ENCODE measurements at regions not wholly inside any gene's neighbourhood (a gene's known extent, or its start where the extent isn't known, plus 50 kb on each side); places are given as distances from the start of the nearest gene placed in this dataset.

- Histone ChIP-seq H3K36me3 (no peaks in the 10 kb centered on the region), H3K27ac (no peak overlapping the region), H3K27me3 (no peaks in the 10 kb centered on the region), H3K9ac (ENCODE audit: low read depth in 2 of 2, low read length in 2 of 2) (no peak overlapping the region), H3K4me3 (no peak overlapping the region), H3K4me1 (no peaks in the 10 kb centered on the region), H3K9me3 (no peaks in the 10 kb centered on the region)
- TF ChIP-seq, protein P1, sequence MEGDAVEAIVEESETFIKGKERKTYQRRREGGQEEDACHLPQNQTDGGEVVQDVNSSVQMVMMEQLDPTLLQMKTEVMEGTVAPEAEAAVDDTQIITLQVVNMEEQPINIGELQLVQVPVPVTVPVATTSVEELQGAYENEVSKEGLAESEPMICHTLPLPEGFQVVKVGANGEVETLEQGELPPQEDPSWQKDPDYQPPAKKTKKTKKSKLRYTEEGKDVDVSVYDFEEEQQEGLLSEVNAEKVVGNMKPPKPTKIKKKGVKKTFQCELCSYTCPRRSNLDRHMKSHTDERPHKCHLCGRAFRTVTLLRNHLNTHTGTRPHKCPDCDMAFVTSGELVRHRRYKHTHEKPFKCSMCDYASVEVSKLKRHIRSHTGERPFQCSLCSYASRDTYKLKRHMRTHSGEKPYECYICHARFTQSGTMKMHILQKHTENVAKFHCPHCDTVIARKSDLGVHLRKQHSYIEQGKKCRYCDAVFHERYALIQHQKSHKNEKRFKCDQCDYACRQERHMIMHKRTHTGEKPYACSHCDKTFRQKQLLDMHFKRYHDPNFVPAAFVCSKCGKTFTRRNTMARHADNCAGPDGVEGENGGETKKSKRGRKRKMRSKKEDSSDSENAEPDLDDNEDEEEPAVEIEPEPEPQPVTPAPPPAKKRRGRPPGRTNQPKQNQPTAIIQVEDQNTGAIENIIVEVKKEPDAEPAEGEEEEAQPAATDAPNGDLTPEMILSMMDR (IDR thresholded peaks at IDR 0.05): no peak
- intact Hi-C loops (cut with DNase I): no loop called here
- no peak for DNase-seq
These were observed 181.3 kb downstream of the GXYLT1 start for GRCh38 chr12:41963398-41963797.

- intact Hi-C loops (cut with DNase I): no loop called here
- no peak overlapping the region for H3K9ac ChIP-seq (ENCODE audit: low read depth in 2 of 2, low read length in 2 of 2)
- TF ChIP-seq, protein P1 (IDR thresholded peaks at IDR 0.05): no peak
- no peaks in the 10 kb centered on the region for H3K9me3 ChIP-seq
- H3K27me3 ChIP-seq: no peaks in the 10 kb centered on the region
- no peak overlapping the region for H3K27ac ChIP-seq
- no peaks in the 10 kb centered on the region for H3K36me3 ChIP-seq
- no peak for DNase-seq
- no peak overlapping the region for H3K4me3 ChIP-seq
- H3K4me1 ChIP-seq: no peaks in the 10 kb centered on the region
These were observed 182.5 kb downstream of the GXYLT1 start for GRCh38 chr12:41962171-41962572.

DNA sequence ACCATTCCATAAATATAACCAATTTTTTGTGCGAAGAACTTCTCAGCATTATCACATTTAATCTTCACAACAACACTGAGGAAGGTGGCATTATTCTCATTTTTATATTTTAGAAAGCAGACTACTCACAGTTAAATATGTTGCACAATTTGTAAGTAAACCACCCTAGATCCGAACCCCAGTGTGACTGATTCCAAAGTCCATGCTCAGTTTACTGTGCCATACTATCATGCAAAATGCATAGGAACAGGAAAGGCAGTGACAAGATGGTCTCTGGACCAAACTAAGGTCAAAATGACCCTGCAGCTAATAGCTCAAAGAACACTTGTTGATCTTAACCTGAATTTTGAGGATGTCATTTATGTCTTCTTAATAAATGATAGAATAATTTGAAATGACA is 185.4 kb downstream of the GXYLT1 start:
- no peak overlapping the region for H3K4me3 ChIP-seq
- H3K27me3 ChIP-seq: no peaks in the 10 kb centered on the region
- no peak overlapping the region for H3K9ac ChIP-seq (ENCODE audit: low read depth in 2 of 2, low read length in 2 of 2)
- H3K9me3 ChIP-seq: no peaks in the 10 kb centered on the region
- no peaks in the 10 kb centered on the region for H3K4me1 ChIP-seq
- no peak for DNase-seq
- TF ChIP-seq, protein P1 (IDR thresholded peaks at IDR 0.05): no peak
- H3K27ac ChIP-seq: no peak overlapping the region
- intact Hi-C loops (cut with DNase I): no loop called here
- no peaks in the 10 kb centered on the region for H3K36me3 ChIP-seq

- Histone ChIP-seq H3K27me3 (no peaks in the 10 kb centered on the region), H3K4me3 (no peak overlapping the region), H3K9me3 (no peaks in the 10 kb centered on the region), H3K4me1 (no peaks in the 10 kb centered on the region), H3K27ac (no peak overlapping the region), H3K36me3 (no peaks in the 10 kb centered on the region), H3K9ac (ENCODE audit: low read depth in 2 of 2, low read length in 2 of 2) (no peak overlapping the region)
- TF ChIP-seq, protein P1 (IDR thresholded peaks at IDR 0.05): no peak
- intact Hi-C loops (cut with DNase I): no loop called here
- DNase-seq: no peak
These were observed 188.3 kb downstream of the GXYLT1 start for GRCh38 chr12:41956353-41956752.

GRCh38 chr12:41950455-41950854 is 194.2 kb downstream of the GXYLT1 start:
- Histone ChIP-seq H3K36me3 (no peaks in the 10 kb centered on the region), H3K4me3 (no peak overlapping the region), H3K9ac (ENCODE audit: low read depth in 2 of 2, low read length in 2 of 2) (no peak overlapping the region), H3K9me3 (no peaks in the 10 kb centered on the region), H3K27ac (no peak overlapping the region), H3K4me1 (no peaks in the 10 kb centered on the region), H3K27me3 (no peaks in the 10 kb centered on the region)
- intact Hi-C loops (cut with DNase I): no loop called here
- TF ChIP-seq, protein P1 (IDR thresholded peaks at IDR 0.05): no peak
- DNase-seq: no peak

DNA sequence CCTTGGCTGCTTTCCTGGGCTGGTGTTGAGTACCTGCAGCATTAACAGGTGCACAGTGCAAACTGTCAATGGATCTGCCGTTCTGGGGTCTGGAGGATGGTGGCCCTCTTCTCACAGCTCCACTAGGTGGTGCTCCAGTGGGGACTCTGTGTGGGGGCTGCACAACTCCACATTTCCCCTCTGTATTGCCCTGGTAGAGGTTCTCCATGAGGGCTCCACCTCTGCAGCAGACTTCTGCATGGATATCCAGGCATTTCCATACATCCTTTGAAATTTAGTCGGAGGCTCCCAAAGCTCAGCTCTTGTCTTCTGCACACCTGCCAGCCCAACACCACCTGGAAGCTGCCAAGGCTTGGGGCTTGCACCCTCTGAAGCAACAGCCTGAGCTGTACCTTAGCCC is 198.6 kb downstream of the GXYLT1 start:
- TF ChIP-seq, protein P1 (IDR thresholded peaks at IDR 0.05): no peak
- Histone ChIP-seq H3K9ac (ENCODE audit: low read depth in 2 of 2, low read length in 2 of 2) (no peak overlapping the region), H3K4me3 (no peak overlapping the region), H3K9me3 (no peaks in the 10 kb centered on the region), H3K27ac (no peak overlapping the region), H3K27me3 (no peaks in the 10 kb centered on the region), H3K36me3 (no peaks in the 10 kb centered on the region), H3K4me1 (no peaks in the 10 kb centered on the region)
- intact Hi-C loops (cut with DNase I): no loop called here
- DNase-seq: no peak

Data from colonic mucosa (tissue), 4 donors.